GM12878 (cell line): ENCODE measurements at regions not wholly inside any gene's neighbourhood (a gene's known extent, or its start where the extent isn't known, plus 50 kb on each side); places are given as distances from the start of the nearest gene placed in this dataset.

Experiments used
- ATAC-seq: fragments of 200-7000 bp; cut with Tn5 transposase; 3 replicates; pipeline ENCODE4 v1.9.1; 2020; ENCODE audit warnings: mild to moderate bottlenecking, moderate library complexity
- BruUV-seq: library from RNA; stranded (reverse); fragments of 400-500 nt; replicated peaks from 2 replicates; lab custom pipeline; 2021; lab: Mats Ljungman, UMichigan
- CTCF ChIA-PET: fragments of 300-600 bp; sonication (Branson Sonifier 250); formaldehyde crosslinking; extraction: SDS; loops from one replicate; lab custom pipeline; 2021; ENCODE audit warnings: inconsistent platforms; lab: Yijun Ruan, JAX
- POLR2A ChIA-PET: fragments of 350-600 bp; formaldehyde crosslinking; extraction: SDS; loops from one replicate; lab custom pipeline; 2021; ENCODE audit warnings: inconsistent platforms; lab: Charles Lee
- RAD21 ChIA-PET: fragments of 300-600 bp; sonication (Branson Sonifier 250); formaldehyde crosslinking; loops from one replicate; lab custom pipeline; 2023; ENCODE audit warnings: antibody characterized with exemption; ENCODE audit not compliant: unreplicated experiment; lab: Charles Lee
- SMC1A ChIA-PET: fragments of 300-600 bp; sonication (Branson Sonifier 250); formaldehyde crosslinking; loops from one replicate; lab custom pipeline; 2023; ENCODE audit not compliant: unreplicated experiment, uncharacterized antibody; lab: Charles Lee
- DNase-seq: peaks from one replicate; pipeline ENCODE4 v3.0.0-alpha.2; 2011; ENCODE audit warnings: low read depth, low spot score
- FAIRE-seq: peaks from 3 replicates; lab custom pipeline; 2011; peaks lifted over from hg19 to GRCh38; lab: Jason Lieb, UNC
- H2AFZ ChIP-seq: 2 replicates; pipeline ENCODE4 v1.6.0; 2011; ENCODE audit warnings: low read depth, low read length, control low read depth; ENCODE audit not compliant: control insufficient read depth
- H3K27ac ChIP-seq: 2 replicates; pipeline ENCODE4 v1.5.1; 2011; ENCODE audit warnings: control low read depth; ENCODE audit not compliant: control insufficient read depth, insufficient read depth
- H3K27me3 ChIP-seq, 2 experiments: replicated peaks in 1 of 2; 2 replicates each; pipeline versions ENCODE4 v1.6.0 to v1.6.1; 2011; ENCODE audit warnings: low read length in 1 of 2; ENCODE audit not compliant: control insufficient read depth in 2 of 2, insufficient read depth in 2 of 2
- H3K36me3 ChIP-seq, 2 experiments: 2 replicates each; pipeline ENCODE4 v1.5.1; 2011; ENCODE audit warnings: low read length in 1 of 2; ENCODE audit not compliant: control insufficient read depth in 2 of 2, insufficient read depth in 2 of 2
- H3K4me1 ChIP-seq: 2 replicates; pipeline ENCODE4 v1.6.1; 2011; ENCODE audit warnings: mild to moderate bottlenecking, low read length, moderate library complexity, mixed read lengths; ENCODE audit not compliant: control insufficient read depth, insufficient read depth
- H3K4me2 ChIP-seq: 2 replicates; pipeline ENCODE4 v1.6.0; 2011; ENCODE audit warnings: control low read depth; ENCODE audit not compliant: control insufficient read depth, insufficient read depth
- H3K4me3 ChIP-seq: fragments of 200-600 bp; sonication (generic); 2 replicates; pipeline ENCODE4 v1.5.1; 2016
- H3K79me2 ChIP-seq: 2 replicates; pipeline ENCODE4 v1.6.0; 2011; ENCODE audit warnings: low read length; ENCODE audit not compliant: control insufficient read depth, insufficient read depth
- H3K9ac ChIP-seq: 2 replicates; pipeline ENCODE4 v1.8.0; 2011; ENCODE audit warnings: low read length, control low read depth, mixed read lengths; ENCODE audit not compliant: control insufficient read depth, insufficient read depth
- H3K9me3 ChIP-seq: replicated peaks from 3 replicates; pipeline ENCODE4 v1.5.1; 2011; ENCODE audit warnings: mild to moderate bottlenecking, low read length; ENCODE audit not compliant: control insufficient read depth, insufficient read depth
- H4K20me1 ChIP-seq: 2 replicates; pipeline ENCODE4 v1.6.0; 2011; ENCODE audit not compliant: control insufficient read depth, insufficient read depth
- CBX5 ChIP-seq: sonication (generic); IDR thresholded peaks from 2 replicates; pipeline ENCODE4 v1.6.1; 2016; ENCODE audit warnings: low read depth, moderate library complexity, mild to moderate bottlenecking, inconsistent platforms
- MEF2B ChIP-seq: fragments of 450-650 bp; IDR thresholded peaks from 2 replicates; pipeline ENCODE4 v1.6.1; 2018; ENCODE audit warnings: mild to moderate bottlenecking, moderate library complexity; ENCODE audit not compliant: partially characterized antibody, poor library complexity, severe bottlenecking
- NKRF ChIP-seq: fragments of 450-650 bp; conservative IDR thresholded peaks from 2 replicates; pipeline ENCODE4 v1.6.1; 2017; ENCODE audit warnings: mild to moderate bottlenecking, moderate library complexity
- NR2C1 ChIP-seq: fragments of 450-650 bp; IDR thresholded peaks from 2 replicates; pipeline ENCODE4 v1.6.1; 2017; ENCODE audit warnings: antibody characterized with exemption, mild to moderate bottlenecking, moderate library complexity
- NR2C2 ChIP-seq: IDR thresholded peaks from 2 replicates; pipeline ENCODE4 v1.6.1; 2011; ENCODE audit warnings: borderline replicate concordance, low read depth; ENCODE audit not compliant: control insufficient read depth, insufficient read length
- POLR2AphosphoS5 ChIP-seq: IDR thresholded peaks from 2 replicates; pipeline ENCODE4 v1.6.1; 2011; ENCODE audit warnings: mild to moderate bottlenecking, low read length, inconsistent platforms
- SMAD1 ChIP-seq: fragments of 450-650 bp; IDR thresholded peaks from 2 replicates; pipeline ENCODE4 v1.6.1; 2018; ENCODE audit warnings: mild to moderate bottlenecking, low read depth; ENCODE audit not compliant: partially characterized antibody
- SRF ChIP-seq, 2 experiments: IDR thresholded peaks; 2 replicates each; pipeline ENCODE4 v1.6.1; 2011; ENCODE audit warnings: low read depth in 2 of 2, low read length in 2 of 2, mild to moderate bottlenecking in 1 of 2, moderate library complexity in 1 of 2
- YY1 ChIP-seq: IDR thresholded peaks from 2 replicates; pipeline ENCODE4 v1.6.1; 2011; ENCODE audit warnings: low read depth, mild to moderate bottlenecking, low read length
- ZNF24 ChIP-seq: fragments of 450-650 bp; IDR thresholded peaks from 2 replicates; pipeline ENCODE4 v1.6.1; 2017; ENCODE audit warnings: antibody characterized with exemption, mild to moderate bottlenecking
- ZNF622 ChIP-seq: fragments of 450-650 bp; IDR thresholded peaks from 2 replicates; pipeline ENCODE4 v1.6.1; 2017; ENCODE audit warnings: mild to moderate bottlenecking, inconsistent platforms
- WGBS: methylation state at CpG from one replicate; pipeline ENCODE4 v1.1.6; 2016; ENCODE audit warnings: low lambda C conversion rate; ENCODE audit not compliant: insufficient replicate concordance, insufficient coverage; ENCODE audit errors: missing lambda C conversion rate; 5-methylcytosine and 5-hydroxymethylcytosine counted together
- in situ Hi-C: fragments of 300-500 bp; cut with MboI; formaldehyde crosslinking; loops from 9 replicates; pipeline ENCODE4 v1.14.3; 2018; ENCODE audit warnings: mixed read lengths
- intact Hi-C: fragments of 100-400 bp; cut with micrococcal nuclease; formaldehyde crosslinking; loops from one replicate; pipeline ENCODE4 v1.14.2; 2022; ENCODE audit not compliant: unreplicated experiment
- TF ChIP-seq, protein P1 (sequence below): fragments of 450-650 bp; IDR thresholded peaks from 2 replicates; pipeline ENCODE4 v1.6.1; 2017; ENCODE audit warnings: mild to moderate bottlenecking, moderate library complexity

- no TSS peak for BruUV-seq
- no peak overlapping the region for H3K4me3 ChIP-seq
- no peaks in the 10 kb centered on the region; the same call in 2 of the 3 replicates for H3K9me3 ChIP-seq
- 28% methylated on average over 2 of the region's 2 CpGs for whole genome bisulfite sequencing
- ATAC-seq, result no peak
- SMC1A ChIA-PET, result interaction anchor here (0.9 to 1.9 kb wide), 2 partner anchors 17 to 30 kb away, joined by 3 to 5 read pairs; no protein-coding TSS in a partner anchor
- TF ChIP-seq NR2C2, result no peak
- TF ChIP-seq POLR2AphosphoS5, result no peak
- TF ChIP-seq NR2C1, result no peak
- TF ChIP-seq ZNF24, result peak; percentile 53; the same call in 1 of the 2 replicates
- TF ChIP-seq MEF2B, result no peak
- 0 out of 2 replicates have a peak, but pooled peaks cover 3% of the 10 kb centered on the region for H3K4me1 ChIP-seq
- H4K20me1 ChIP-seq, result no peaks in the 10 kb centered on the region
- RAD21 ChIA-PET, result no interaction called here
- intact Hi-C loops, result no loop called here
- POLR2A ChIA-PET, result no interaction called here
- H3K27ac ChIP-seq, result no peak overlapping the region
- CTCF ChIA-PET, result no interaction called here
- in situ Hi-C loops, result no loop called here
- FAIRE-seq, result no peak
- H3K9ac ChIP-seq, result no peak overlapping the region
- H3K27me3 ChIP-seq, result no peaks in the 10 kb centered on the region
- H2AFZ ChIP-seq, result no peak overlapping the region
- no peak for DNase-seq
- H3K36me3 ChIP-seq, result no peaks in the 10 kb centered on the region
- no peaks in the 10 kb centered on the region for H3K79me2 ChIP-seq
- H3K4me2 ChIP-seq, result no peak overlapping the region
Measured at GRCh38 chr11:26109658-26110368, 222.1 kb upstream of the ANO3 start.

DNA sequence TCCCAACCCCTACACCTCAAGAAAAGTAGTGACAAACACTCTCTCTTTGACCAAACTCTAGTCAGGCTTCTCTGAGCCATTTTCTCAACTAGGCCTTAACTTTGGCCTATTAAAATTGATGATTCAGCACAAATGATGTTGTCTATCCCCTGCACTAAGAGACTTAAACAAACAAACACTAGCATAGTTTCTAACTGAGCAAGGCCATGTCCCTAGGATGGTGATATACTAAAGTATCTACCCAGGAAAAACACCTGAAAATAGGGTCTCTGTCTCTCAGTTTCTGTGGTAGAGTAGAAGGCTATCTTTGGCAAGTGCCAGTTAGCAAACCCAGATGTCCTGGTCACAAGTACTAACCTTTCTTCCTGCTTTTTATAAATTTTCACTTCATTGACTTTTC, 219.7 kb upstream of the ANO3 start:
- H3K4me2 ChIP-seq, result no peak overlapping the region
- in situ Hi-C loops (no loop called here), intact Hi-C loops (no loop called here)
- POLR2A ChIA-PET, result no interaction called here
- H3K9me3 ChIP-seq, result no peaks in the 10 kb centered on the region; the same call in 2 of the 3 replicates
- TF ChIP-seq YY1 (no peak), ZNF622 (no peak), SMAD1 (no peak), NKRF (no peak), SRF (IDR thresholded peaks at IDR 0.05; ENCODE audit: low read depth in 2 of 2, low read length in 2 of 2) (no peak), CBX5 (no peak)
- TF ChIP-seq, protein P1, sequence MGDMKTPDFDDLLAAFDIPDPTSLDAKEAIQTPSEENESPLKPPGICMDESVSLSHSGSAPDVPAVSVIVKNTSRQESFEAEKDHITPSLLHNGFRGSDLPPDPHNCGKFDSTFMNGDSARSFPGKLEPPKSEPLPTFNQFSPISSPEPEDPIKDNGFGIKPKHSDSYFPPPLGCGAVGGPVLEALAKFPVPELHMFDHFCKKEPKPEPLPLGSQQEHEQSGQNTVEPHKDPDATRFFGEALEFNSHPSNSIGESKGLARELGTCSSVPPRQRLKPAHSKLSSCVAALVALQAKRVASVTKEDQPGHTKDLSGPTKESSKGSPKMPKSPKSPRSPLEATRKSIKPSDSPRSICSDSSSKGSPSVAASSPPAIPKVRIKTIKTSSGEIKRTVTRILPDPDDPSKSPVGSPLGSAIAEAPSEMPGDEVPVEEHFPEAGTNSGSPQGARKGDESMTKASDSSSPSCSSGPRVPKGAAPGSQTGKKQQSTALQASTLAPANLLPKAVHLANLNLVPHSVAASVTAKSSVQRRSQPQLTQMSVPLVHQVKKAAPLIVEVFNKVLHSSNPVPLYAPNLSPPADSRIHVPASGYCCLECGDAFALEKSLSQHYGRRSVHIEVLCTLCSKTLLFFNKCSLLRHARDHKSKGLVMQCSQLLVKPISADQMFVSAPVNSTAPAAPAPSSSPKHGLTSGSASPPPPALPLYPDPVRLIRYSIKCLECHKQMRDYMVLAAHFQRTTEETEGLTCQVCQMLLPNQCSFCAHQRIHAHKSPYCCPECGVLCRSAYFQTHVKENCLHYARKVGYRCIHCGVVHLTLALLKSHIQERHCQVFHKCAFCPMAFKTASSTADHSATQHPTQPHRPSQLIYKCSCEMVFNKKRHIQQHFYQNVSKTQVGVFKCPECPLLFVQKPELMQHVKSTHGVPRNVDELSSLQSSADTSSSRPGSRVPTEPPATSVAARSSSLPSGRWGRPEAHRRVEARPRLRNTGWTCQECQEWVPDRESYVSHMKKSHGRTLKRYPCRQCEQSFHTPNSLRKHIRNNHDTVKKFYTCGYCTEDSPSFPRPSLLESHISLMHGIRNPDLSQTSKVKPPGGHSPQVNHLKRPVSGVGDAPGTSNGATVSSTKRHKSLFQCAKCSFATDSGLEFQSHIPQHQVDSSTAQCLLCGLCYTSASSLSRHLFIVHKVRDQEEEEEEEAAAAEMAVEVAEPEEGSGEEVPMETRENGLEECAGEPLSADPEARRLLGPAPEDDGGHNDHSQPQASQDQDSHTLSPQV, result no peak
- RAD21 ChIA-PET, result no interaction called here
- H3K4me1 ChIP-seq, result 0 out of 2 replicates have a peak, but pooled peaks cover 3% of the 10 kb centered on the region
- BruUV-seq, result no TSS peak
- H2AFZ ChIP-seq, result no peak overlapping the region
- no peaks in the 10 kb centered on the region for H3K27me3 ChIP-seq
- no peaks in the 10 kb centered on the region for H4K20me1 ChIP-seq
- no peak for DNase-seq
- no peak for ATAC-seq
- SMC1A ChIA-PET, result no interaction called here
- CTCF ChIA-PET, result no interaction called here
- H3K9ac ChIP-seq, result no peak overlapping the region
- no peak overlapping the region for H3K4me3 ChIP-seq
- no peak for FAIRE-seq
- no peaks in the 10 kb centered on the region for H3K79me2 ChIP-seq
- no peaks in the 10 kb centered on the region for H3K36me3 ChIP-seq
- H3K27ac ChIP-seq, result no peak overlapping the region
